ENCODE measurements at regions not wholly inside any gene's neighbourhood (a gene's known extent, or its start where the extent isn't known, plus 50 kb on each side); places are given as distances from the start of the nearest gene placed in this dataset.

DNA sequence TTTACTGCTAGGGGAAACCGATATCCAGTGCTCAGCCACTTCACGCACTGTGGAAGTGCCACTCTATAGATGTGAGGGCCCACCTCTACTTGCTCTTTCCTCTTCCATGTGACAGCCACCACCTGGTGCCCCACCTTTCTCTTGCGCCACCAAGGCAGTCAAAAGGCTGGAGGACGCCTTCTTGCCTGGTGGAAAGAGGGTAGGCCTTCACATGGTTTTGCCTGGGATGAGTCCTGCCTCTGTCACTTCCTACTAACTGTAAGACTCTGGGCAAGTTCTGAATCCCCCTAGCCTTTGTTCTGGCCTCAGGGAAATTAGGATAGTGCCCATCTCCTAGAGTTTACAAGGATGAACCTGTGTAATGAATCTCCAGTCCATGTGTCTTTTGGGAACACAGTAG is 66.1 kb upstream of the ODC1 start:
- no peak overlapping the region for H3K4me3 ChIP-seq (ENCODE audit: low read depth, poor library complexity, severe bottlenecking)
- peak in 1 of 2 donors; percentile 20 for DNase-seq (ENCODE audit: low spot score in 2 of 2)
- TF ChIP-seq, protein P1, sequence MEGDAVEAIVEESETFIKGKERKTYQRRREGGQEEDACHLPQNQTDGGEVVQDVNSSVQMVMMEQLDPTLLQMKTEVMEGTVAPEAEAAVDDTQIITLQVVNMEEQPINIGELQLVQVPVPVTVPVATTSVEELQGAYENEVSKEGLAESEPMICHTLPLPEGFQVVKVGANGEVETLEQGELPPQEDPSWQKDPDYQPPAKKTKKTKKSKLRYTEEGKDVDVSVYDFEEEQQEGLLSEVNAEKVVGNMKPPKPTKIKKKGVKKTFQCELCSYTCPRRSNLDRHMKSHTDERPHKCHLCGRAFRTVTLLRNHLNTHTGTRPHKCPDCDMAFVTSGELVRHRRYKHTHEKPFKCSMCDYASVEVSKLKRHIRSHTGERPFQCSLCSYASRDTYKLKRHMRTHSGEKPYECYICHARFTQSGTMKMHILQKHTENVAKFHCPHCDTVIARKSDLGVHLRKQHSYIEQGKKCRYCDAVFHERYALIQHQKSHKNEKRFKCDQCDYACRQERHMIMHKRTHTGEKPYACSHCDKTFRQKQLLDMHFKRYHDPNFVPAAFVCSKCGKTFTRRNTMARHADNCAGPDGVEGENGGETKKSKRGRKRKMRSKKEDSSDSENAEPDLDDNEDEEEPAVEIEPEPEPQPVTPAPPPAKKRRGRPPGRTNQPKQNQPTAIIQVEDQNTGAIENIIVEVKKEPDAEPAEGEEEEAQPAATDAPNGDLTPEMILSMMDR (IDR thresholded peaks at IDR 0.05), result no peak
- TF ChIP-seq POLR2A (IDR thresholded peaks at IDR 0.05), result no peak
- WGBS, 2 donors, result 94 to 98% methylated on average over 4 of the region's 4 CpGs
- intact Hi-C loops (cut with DNase I; ENCODE audit: low total_unique reads), result no loop called here

DNA sequence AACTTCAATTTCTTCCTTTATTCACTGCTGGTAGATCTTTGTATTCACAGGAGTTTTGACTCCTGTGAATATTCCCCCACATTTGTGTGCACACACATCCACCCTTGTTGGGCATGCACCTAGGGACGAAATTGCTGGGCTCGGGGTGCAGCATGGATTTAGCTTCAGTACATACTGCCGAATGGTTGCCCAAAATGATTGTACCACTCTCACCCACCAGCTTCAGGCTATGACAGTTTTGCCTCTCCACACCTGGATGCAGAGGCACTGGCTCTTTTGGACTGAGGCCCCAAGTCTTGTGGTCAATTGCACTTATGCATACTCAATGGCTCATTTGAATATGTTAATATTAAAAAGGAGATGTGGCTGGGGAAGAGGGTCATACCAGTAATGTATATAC is 65.1 kb upstream of the ODC1 start:
- DNase-seq (ENCODE audit: low spot score in 2 of 2), result peak in 1 of 2 donors; percentile 63
- intact Hi-C loops (cut with DNase I; ENCODE audit: low total_unique reads), result no loop called here
- WGBS, 2 donors, result 95 to 98% methylated on average over 3 of the region's 3 CpGs
- TF ChIP-seq, protein P1 (IDR thresholded peaks at IDR 0.05), result no peak
- TF ChIP-seq POLR2A (IDR thresholded peaks at IDR 0.05), result no peak
- no peak overlapping the region for H3K4me3 ChIP-seq (ENCODE audit: low read depth, poor library complexity, severe bottlenecking)

DNA sequence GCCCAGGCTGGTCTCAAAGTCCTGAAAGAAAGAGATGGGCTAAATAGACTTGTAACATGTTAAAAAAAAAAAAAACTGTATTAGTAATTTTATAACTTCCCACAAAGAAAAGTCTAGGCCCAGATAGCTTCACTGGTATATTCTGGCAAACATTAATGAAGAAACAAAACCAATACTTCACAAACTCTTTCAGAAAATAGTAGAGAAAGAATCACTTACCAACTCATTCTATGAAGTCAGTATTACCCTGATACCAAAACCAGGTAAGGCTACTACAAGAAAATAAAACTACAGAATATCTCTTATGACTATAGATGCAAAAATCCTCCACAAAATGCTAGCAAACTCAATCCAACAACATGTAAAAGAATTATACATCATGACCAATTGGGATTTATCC is 59.9 kb upstream of the ODC1 start:
- intact Hi-C loops (cut with DNase I; ENCODE audit: low total_unique reads), result no loop called here
- H3K4me3 ChIP-seq (ENCODE audit: low read depth, poor library complexity, severe bottlenecking), result no peak overlapping the region
- DNase-seq (ENCODE audit: low spot score in 2 of 2), result no peak
- TF ChIP-seq, protein P1 (IDR thresholded peaks at IDR 0.05), result no peak
- TF ChIP-seq POLR2A (IDR thresholded peaks at IDR 0.05), result no peak

DNA sequence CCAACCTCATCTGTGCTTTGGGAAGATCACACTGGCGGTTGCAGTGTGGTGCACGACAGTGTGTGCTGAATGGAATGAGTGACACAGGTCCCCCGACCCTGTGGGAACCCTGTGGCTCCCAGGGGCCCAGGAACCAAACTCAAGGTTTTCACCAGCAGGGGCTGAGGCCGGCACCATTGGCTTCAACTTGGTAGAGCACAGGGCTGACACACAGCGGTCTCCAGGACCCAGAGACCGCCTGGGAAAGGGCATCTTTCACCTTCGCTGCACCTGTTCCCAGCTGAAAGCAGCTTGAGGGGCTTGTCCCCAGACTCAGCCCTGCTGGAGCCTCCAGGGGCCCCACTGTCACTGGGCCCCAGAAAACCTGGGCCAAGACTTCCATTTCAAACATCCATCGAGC is 59.0 kb upstream of the ODC1 start:
- 85 to 92% methylated on average over 7 to 8 of the region's 8 CpGs for WGBS, 2 donors
- TF ChIP-seq, protein P1 (IDR thresholded peaks at IDR 0.05), result no peak
- TF ChIP-seq POLR2A (IDR thresholded peaks at IDR 0.05), result no peak
- intact Hi-C loops (cut with DNase I; ENCODE audit: low total_unique reads), result no loop called here
- no peak overlapping the region for H3K4me3 ChIP-seq (ENCODE audit: low read depth, poor library complexity, severe bottlenecking)
- DNase-seq (ENCODE audit: low spot score in 2 of 2), result peak in 1 of 2 donors; percentile 80

DNA sequence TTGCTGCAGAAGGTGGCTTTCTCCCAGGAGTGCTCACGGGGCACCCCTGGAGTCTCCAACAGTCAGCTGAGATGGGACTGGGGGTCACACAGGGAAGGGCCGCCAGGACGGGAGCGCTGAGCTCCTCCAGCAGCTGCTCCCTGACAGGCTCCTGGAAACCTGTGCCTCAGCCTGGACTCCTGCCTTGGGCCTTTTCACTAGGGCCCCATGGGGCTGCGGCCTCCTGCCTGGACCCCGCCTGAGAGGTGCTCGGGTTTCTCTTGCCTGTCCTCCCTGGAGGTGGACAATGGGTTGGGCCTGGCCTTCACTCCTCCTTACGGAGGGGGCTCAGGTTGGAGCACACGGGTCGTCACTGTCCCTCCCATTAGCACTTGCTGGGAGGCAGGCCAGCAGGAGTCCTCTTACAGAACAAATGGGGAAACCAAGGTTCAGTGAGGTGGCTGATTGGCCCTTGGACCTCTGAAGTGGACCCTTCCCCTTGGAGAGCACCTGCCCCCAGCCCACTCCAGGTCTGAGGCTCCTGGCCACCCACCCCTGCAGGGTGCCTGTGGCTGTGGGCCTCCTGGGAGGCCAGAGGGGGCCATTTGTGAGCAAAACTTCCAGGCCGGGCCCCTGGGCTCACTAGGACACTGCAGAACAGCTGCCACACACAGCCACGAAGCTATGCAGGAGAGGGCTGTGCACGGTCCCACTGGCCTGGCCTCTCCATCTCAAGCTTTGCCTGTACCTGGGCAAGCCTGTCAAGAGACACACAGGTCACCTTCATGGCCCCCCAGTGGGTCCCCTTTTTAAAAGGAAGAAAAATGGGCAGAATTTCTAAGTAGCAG is 57.1 kb upstream of the ODC1 start:
- intact Hi-C loops (cut with DNase I; ENCODE audit: low total_unique reads), result no loop called here
- WGBS, 2 donors, result 87 to 91% methylated on average over 13 of the region's 13 CpGs
- no peak for TF ChIP-seq POLR2A (IDR thresholded peaks at IDR 0.05)
- TF ChIP-seq, protein P1 (IDR thresholded peaks at IDR 0.05), result no peak
- peak; percentile 2 to 80 for DNase-seq (ENCODE audit: low spot score in 2 of 2)
- no peak overlapping the region for H3K4me3 ChIP-seq (ENCODE audit: low read depth, poor library complexity, severe bottlenecking)

All from lower leg skin (tissue), 4 donors.